ENCODE measurements at regions not wholly inside any gene's neighbourhood (a gene's known extent, or its start where the extent isn't known, plus 50 kb on each side); places are given as distances from the start of the nearest gene placed in this dataset.

DNA sequence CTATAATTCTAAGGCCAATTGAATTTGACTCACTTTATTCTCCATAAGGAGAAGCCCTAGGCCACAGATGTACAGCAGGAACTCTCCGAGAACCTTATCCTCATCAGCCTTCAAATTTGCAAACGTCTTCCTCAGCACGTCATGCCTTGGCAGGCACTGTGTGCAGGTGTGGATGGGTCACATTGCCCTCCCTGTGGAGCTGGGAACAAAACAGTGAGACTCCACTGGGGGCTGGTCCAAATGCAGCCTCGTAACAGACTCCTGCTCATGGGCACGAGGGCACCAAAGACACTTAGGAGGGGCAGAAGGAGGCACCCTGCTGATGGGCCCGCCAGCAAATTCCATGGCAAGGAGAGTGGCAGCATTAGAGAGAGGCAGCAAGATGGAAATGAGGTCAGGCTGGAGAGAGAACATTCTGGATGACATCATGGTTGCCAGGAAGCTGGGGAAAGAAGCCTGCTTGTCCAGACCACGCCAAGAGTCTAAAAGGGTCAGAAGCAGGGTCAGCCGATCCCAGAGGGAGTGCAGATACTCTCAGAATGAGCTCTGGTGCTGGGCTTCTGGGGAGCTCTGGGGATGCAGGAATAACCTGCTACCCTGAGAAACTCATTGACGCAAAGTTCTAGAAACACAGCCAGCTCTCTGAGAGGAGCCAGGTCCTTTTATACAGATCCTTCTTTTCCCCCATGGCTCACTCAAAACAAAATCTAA lies 242.2 kb downstream of the B3GLCT start:
- no peak for DNase-seq (ENCODE audit: low read depth in 2 of 2, low spot score in 1 of 2)

DNA sequence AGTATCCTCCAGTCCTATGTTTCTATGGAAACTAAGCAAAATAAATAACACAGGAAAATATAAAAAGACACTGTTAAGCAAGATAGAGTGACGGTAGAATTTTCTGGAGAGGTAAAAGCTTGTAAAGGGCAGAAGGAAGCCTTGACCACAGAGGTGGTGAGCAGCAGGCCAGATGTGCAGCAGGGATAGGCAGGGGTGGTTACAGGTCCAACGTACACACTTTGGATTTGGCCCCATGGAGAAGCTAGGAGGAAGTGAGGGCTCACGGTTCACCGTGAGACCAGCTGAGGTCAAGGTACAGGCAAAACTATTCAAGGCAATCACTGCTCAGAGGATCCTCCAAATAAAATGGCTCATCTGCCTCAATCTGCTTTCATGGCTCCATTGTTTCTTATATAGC lies 242.8 kb downstream of the B3GLCT start:
- no peak for DNase-seq (ENCODE audit: low read depth in 2 of 2, low spot score in 1 of 2)

DNA sequence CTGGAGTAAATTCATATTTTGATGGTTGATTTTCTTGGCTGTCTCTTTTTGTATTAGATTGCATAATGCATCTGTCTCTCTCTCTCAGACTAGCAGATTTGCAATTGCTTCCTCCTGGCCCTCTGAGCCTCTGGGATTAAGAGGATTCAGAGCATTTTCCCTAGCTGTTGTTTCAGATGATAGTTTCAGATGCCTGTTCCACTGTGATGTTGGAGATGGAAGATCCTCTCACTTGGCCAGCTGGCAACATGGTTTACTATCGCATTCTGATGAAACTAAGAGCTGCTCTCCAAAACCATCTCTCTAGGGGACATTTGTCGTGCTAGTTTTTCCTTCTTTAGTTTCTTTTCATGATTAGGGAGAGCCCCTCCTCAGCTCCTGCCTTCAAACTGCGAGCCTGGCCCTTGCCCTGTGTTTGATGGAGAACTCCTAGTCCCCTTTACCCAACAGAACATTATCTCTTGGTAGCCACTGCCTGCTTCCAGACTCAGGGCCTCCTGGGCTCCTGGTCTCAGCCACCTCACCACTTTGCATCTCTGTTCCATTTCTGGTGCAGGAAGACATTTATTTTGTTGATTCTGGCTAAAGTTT lies 244.6 kb downstream of the B3GLCT start:
- DNase-seq (ENCODE audit: low read depth in 2 of 2, low spot score in 1 of 2): no peak

DNA sequence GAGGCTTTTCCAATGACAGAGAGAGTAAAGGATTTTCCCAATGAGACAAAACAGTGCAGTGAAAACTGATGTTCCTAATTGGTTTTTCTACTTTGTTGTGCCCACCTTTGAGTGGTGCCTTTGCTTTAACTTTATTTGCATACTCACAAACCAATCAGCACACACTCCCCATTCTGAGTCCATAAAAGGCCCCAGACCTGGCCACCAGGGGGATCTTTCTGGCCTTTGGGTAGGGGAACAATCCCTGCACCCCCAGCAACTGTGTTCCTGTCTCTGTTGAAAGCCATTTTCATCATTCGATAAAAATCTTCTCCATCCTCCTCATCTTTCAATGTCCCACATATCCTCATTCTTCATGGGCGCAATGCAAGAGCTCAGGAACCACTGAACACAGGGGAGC lies 252.8 kb downstream of the B3GLCT start:
- DNase-seq (ENCODE audit: low read depth in 2 of 2, low spot score in 1 of 2): no peak

DNA sequence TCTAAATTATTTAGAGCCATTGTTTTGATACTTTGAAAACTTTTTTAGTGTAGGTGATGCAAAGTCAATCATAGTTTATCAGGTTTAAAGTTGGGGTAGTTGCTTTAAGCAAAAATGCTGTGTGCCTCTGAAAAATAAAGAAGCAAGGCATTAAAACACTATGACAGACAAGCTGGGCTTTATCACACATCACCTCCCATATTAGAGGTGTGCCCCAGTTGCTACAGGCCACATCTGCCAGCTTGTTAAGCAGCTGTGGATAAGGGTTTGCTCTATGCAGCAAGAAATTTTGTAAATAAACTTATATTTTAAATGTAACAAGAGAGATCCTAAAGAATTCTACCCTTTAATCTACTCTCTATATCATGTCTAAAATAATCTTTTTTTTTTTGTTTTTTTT lies 255.8 kb downstream of the B3GLCT start:
- DNase-seq (ENCODE audit: low read depth in 2 of 2, low spot score in 1 of 2): no peak

DNA sequence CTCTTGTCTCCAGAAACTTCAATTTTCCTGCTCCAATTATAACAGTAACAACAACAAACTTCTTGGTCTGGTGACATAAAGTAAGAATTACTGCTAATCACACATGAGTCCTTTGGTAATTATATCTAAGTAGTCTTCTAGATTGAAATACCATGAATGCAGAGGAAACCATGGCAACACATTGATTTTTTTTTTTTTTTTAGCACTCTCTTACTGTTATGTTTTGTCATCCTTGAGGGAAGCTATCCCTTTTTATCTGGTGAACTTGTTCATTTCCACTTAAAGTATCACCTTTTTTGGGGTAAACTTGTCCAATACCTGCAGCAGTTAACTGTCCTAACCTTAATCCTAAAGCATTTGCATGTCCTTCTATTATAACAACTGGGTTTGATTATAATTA lies 256.3 kb downstream of the B3GLCT start:
- no peak for DNase-seq (ENCODE audit: low read depth in 2 of 2, low spot score in 1 of 2)

DNA sequence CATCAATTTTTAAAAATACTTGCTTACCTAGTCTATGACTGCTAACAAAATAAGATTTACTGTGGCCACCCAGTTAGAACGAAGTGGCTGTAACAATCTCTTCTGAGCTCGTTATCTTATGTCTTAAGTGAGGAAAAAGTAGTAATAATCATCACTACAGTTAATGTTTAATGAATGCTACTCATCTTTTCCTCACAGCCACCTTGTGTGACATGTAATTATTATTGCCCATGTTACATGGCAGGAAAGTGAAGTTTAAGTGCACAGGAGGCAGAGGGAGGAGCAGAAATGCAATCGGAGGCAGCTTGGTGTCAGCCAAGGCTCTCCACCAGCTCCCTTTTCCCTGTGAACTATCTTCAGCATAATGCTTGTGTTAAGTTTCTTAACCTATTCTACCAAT lies 260.3 kb downstream of the B3GLCT start:
- no peak for DNase-seq (ENCODE audit: low read depth in 2 of 2, low spot score in 1 of 2)

DNA sequence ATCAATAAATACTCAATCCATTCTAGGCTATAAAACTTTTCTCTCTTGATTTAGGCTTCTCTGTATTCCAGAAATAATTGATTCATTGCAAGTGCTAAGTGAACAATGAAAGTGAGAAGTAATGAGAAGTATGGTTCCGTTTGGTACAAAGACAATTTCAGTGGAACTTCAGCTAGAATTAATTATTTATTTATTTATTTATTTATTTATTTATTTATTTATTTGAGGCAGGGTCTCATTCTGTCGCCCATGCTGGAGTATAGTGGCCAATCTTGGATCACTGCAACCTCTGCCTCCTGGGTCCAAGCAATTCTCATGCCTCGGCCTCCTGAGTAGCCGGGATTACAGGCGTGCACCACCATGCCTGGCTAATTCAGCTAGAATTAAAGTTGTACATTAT lies 262.1 kb downstream of the B3GLCT start:
- no peak for DNase-seq (ENCODE audit: low read depth in 2 of 2, low spot score in 1 of 2)

DNA sequence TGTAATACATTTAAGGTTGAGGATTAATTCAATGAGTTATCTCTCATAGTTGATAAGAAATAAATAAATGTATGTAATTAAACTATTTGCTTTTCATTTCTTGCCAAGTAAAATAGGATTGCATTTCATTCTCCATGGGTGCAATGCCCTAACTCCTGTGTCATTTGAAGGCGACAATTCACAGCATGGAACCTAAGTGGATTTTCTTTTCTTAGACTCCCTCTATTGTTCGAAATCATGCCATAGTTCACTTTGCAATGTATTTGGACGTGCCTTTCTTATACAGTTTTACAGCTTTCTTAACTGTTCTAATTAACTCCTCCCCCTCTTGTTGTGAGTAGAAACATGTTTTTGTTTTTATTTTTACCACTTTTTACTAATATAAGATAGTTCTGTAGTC lies 263.0 kb downstream of the B3GLCT start:
- no peak for DNase-seq (ENCODE audit: low read depth in 2 of 2, low spot score in 1 of 2)

DNA sequence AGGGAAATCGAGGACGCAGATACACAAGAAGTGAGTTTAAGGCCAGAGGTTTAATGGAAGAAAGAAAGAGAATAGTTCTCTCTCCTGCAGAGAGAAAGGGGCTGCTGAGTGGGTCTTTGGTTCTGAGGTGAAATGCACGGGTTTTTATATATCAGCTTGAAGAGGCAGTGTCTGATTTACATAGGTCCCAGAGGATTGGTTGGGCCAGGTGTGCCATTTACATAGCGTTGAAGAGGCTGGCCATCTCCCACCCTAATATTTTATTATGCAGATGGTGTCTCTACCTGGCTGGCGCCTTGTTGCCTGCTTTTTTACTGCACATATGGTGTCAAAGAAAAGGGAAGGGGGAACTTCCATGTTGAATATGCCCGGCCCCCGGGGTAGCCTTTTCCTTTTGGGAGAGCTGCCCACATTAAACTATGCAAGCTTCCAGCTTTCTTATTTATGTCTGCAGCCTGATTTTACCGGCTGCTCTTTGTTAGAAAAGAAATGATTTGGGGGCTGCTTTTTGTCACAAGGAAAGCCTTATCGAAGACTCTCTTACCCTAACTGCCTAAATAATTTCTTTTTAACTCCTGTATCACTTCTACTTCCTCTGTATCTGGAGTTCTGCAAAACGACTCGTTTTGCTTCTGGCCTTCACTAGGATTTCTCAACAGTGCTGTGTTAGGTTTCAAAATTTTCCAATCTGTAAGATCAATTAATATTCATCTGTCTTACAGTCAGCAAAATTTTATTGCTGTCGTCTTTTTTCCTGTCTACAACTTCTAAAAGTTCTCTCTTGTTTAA lies 268.5 kb downstream of the B3GLCT start:
- no peak for DNase-seq (ENCODE audit: low read depth in 2 of 2, low spot score in 1 of 2)

DNA sequence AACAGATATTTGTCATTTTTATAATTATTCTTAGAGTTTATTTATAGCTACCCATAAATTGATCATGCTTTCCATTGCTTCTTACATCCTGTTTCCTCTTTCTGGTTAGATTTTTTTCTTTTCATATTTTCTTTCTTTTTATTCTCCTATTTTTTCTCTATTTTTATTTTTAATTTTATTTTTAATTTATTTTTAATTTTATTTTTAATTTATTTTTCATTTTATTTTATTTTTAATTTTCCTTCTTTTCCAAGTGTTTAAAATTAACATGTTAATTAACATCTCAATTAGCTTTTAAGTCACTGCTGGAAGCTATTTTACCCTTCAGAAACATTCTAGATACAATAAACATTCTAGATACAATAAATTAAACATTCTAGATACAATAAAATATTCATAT lies 269.6 kb downstream of the B3GLCT start:
- DNase-seq (ENCODE audit: low read depth in 2 of 2, low spot score in 1 of 2): no peak

DNA sequence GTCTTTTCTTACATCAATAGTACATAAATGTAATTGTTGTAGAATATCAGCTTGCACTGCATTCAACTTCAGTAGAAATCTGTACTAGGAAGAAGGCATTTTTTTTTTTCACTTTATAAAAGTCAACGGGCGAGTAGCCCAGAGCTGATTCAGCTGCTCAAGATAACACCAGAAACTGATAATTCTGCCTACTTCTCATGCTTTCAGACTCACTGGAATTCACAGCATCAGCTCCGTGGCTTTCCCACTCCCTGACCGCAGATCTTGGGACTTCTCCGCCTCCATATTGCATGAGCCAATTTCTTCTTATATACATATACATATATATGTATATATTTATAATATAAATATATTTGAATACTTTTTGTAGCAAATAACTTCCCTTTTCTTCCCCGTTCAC lies 263.1 kb upstream of the RXFP2 start:
- no peak for DNase-seq (ENCODE audit: low read depth in 2 of 2, low spot score in 1 of 2)

DNA sequence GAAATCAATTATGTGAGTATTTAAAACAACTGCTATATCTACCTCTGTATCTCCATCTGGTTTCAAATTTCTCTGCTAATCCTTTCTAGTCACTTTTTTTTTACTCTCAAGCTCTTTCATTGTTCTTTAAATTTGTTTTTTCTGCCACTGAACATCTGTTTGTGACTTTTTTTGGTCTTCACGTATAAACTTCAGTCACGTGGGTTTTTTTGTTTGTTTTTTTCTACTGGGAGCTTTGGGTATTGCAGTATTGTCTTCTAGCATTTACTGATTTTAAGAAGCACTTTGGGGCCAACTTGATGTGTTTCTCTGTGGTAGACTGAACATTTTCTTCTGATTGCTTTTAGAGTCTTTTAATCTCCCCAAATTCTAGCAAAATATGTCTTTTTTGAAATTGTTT lies 262.6 kb upstream of the RXFP2 start:
- no peak for DNase-seq (ENCODE audit: low read depth in 2 of 2, low spot score in 1 of 2)

DNA sequence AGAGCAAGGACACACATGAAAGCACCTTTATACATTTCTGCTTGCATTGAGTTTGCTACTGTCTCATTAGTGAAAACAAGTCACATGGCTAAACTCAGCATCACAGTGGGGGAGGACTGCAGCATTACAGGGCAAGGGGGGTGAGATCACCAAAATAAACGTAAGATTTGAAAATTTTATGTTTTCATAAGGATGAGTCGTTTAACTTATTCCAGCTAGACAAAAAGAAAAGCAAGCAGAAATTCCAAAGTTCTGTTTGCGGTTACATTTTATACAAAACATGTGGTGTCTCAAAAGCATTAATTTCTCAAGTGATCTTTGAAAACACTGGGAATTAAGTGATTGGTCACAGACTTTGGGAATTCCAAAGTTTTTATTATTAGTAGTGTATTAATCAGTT lies 261.4 kb upstream of the RXFP2 start:
- no peak for DNase-seq (ENCODE audit: low read depth in 2 of 2, low spot score in 1 of 2)

DNA sequence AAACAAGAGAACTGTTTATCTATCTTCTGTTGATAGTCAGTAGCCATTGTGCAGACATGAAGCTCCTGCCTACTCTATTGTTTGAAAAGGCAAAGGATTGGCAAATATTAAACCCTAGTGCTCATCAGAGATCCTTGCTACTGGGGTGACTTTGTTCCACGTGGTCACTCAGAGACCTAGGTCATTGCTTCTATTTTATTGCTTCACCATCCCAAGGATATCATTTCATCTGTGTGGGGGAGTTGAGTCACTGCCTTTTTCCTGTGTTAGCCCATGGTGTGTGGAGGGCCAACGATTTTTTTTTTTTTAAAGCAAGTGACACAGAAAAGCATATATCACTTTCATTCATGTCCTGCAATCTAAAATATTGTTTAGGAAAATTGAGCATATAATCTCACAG lies 254.1 kb upstream of the RXFP2 start:
- DNase-seq (ENCODE audit: low read depth in 2 of 2, low spot score in 1 of 2): no peak

DNA sequence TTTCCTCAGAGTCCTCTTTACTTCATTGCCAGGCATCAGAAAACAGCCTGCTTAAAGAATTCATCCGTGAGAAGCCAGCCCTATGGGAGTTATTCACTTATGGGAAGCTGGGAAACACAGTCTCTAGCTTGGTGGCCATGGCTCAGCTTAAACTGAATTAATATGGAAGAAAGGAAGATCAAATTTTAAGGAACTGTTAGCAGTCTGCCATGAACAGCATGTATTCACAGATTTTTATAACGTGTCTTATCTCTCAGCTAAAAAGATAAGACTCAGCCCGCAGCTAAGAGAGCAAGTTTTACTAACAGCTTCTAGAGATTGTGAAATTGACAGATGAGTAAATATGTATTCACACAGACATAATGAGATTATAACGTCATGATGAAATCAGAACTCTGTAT lies 253.7 kb upstream of the RXFP2 start:
- no peak for DNase-seq (ENCODE audit: low read depth in 2 of 2, low spot score in 1 of 2)

DNA sequence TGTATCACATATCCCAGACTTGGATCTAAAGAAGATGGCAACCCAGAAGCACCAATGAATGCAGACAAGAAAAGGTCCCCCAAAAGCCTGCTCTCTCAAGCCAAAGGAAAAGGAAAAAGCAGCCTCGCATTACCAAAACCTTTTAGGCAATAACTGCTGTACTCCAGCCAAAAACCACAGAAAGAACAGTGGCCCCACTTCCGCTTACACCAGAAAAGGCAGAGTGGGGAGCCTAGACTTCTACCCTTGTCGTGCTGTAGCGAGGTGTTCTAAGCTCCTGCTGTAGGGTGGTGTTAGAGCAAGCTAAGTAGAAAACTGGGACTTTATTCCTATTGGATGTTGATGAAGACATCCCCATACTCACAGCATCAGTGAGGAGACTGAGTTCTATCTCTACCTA lies 244.0 kb upstream of the RXFP2 start:
- no peak for DNase-seq (ENCODE audit: low read depth in 2 of 2, low spot score in 1 of 2)

DNA sequence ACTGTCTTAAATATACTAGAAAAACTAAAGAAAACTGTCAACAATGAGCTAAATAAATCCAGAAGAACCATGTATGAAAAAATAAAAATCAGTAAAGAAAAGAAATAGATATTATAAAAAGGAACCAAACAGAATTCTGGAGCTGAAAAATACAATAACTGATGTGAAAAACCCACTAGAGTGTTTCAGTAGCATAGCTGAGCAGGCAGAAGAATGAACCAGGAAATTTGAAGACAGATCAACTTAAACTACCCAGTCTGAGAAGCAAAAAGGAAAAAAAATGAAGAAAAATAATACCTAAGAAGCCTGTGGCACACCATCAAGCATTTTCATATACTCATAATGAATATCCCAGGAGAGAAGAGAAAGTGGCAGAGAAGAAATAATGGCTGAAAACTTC lies 240.1 kb upstream of the RXFP2 start:
- no peak for DNase-seq (ENCODE audit: low read depth in 2 of 2, low spot score in 1 of 2)

DNA sequence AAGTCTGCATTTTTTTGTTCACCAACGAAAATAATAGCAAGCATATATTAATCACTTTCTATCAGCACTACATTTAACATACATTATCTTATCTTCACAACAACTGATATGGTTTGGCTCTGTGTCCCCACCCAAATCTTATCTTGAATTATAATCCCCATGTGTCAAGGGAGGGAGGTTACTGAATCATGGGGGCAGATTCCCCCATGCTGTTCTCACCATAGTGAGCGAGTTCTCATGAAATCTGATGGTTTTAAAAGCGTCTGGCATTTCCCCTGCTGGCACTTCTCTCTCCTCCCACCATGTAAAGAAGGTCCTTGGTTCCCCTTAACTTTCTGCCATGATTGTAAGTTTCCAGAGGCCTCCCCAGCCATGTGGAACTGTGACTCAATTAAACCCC lies 235.7 kb upstream of the RXFP2 start:
- DNase-seq (ENCODE audit: low read depth in 2 of 2, low spot score in 1 of 2): no peak

DNA sequence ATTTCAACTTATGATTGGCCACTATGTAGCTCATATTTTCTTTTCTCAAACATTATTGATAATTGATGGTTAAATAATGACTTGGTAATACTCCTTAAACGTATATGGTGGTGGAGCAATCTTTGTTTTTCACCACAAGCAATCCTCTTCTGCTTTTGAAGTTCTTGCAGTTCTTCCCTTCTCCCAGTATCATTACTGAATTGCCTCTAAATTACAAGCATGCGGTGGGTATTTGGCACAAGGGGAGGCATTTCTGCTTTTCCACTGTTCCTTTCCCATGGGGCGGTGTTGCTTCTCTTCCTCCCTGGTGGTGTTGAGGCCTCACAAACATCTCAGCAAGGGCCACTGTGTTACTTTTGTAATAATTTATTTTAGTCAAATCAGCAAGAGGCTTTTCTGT lies 234.4 kb upstream of the RXFP2 start:
- no peak for DNase-seq (ENCODE audit: low read depth in 2 of 2, low spot score in 1 of 2)

DNA sequence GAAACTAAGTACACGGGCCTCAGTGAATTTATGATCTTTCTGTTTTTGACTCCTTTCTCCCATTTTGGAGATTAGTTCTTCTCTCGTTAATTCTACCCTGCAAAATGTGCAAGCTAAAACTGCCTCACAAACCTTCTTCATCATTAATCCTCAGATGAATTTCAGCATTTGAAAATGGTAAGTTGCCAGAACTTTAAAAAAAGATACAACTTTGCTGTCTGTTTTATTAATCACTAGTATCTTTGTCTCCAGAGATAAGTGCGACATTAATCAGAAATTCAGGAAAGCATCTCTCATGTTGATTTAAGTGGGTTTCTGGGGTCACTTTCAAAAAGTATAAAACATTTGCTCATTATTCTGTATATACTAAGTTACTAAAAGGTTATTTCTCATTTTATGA lies 227.0 kb upstream of the RXFP2 start:
- DNase-seq (ENCODE audit: low read depth in 2 of 2, low spot score in 1 of 2): no peak

DNA sequence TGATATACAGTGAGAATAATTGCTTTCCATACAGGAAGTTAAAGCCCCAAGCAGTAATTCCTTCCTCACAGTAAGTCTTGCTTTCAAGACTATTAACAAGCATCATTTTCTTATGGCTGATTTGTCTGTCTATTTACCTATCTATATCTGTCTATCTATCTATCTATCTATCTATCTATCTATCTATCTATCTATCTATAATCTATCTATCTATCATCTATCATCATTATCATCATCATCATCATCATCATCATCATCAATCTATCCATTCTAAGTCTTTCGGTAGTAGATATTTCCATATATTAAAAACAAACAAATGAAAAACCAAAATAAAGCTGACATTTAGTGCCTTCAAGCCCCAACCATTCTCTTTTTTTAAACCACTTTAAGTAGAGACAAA lies 224.4 kb upstream of the RXFP2 start:
- no peak for DNase-seq (ENCODE audit: low read depth in 2 of 2, low spot score in 1 of 2)

DNA sequence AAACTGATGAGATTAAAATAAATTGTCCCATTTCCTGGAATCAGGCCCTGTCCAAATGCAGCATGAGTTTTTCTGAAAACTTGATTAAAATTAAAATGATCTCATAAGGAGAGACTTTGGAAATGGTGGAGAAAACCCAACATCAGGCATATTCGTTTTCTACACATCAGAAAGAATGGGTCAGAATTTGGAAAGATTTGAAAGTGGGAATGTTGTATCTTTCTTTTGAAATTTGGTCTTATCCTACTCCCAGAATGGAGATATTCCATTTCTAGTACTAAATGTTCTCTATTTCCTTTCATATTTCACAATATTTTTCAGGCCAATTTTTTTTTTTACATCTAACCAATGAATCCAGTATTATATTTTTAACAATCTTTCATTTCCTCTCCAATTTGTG lies 223.9 kb upstream of the RXFP2 start:
- no peak for DNase-seq (ENCODE audit: low read depth in 2 of 2, low spot score in 1 of 2)

All from stimulated activated CD8-positive, alpha-beta memory T cell treated with anti-CD3 and anti-CD28 coated beads, Interleukin-4, amount 100 ng/mL, for 4 hours (primary cell).